ENCODE measurements at regions not wholly inside any gene's neighbourhood (a gene's known extent, or its start where the extent isn't known, plus 50 kb on each side); places are given as distances from the start of the nearest gene placed in this dataset.

- in situ Hi-C loops (cut with MboI; ENCODE audit: low pct_unique_long_range_greater_than_20kb, low sequenced_read_pairs, unreplicated experiment): no loop called here
- TF ChIP-seq, protein P1, sequence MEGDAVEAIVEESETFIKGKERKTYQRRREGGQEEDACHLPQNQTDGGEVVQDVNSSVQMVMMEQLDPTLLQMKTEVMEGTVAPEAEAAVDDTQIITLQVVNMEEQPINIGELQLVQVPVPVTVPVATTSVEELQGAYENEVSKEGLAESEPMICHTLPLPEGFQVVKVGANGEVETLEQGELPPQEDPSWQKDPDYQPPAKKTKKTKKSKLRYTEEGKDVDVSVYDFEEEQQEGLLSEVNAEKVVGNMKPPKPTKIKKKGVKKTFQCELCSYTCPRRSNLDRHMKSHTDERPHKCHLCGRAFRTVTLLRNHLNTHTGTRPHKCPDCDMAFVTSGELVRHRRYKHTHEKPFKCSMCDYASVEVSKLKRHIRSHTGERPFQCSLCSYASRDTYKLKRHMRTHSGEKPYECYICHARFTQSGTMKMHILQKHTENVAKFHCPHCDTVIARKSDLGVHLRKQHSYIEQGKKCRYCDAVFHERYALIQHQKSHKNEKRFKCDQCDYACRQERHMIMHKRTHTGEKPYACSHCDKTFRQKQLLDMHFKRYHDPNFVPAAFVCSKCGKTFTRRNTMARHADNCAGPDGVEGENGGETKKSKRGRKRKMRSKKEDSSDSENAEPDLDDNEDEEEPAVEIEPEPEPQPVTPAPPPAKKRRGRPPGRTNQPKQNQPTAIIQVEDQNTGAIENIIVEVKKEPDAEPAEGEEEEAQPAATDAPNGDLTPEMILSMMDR (IDR thresholded peaks at IDR 0.05; ENCODE audit: extremely low read depth, insufficient read depth, missing control alignments): no peak
- no peak for DNase-seq (ENCODE audit: low spot score)
These were observed 78.7 kb upstream of the TYRP1 start for GRCh38 chr9:12614488-12614887.

DNA sequence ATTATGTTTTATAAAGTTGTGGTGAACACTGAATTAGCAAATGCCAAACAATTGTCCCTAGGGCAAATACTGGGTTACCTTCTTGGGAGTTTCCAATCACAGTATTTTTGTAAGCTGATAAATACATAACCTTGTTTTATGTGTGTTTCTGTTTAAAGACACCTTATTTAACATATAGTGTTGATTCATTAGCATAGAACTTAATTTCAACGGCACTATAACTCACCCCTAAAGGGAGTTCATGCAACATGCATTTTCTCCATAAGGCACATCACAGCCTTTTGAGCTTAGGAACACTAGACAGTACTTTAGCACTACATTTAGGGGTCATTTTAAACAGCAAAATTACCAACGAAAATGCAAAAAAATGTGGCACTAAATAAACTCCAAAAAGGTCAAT, 74.2 kb upstream of the TYRP1 start:
- TF ChIP-seq, protein P1 (IDR thresholded peaks at IDR 0.05; ENCODE audit: extremely low read depth, insufficient read depth, missing control alignments): no peak
- in situ Hi-C loops (cut with MboI; ENCODE audit: low pct_unique_long_range_greater_than_20kb, low sequenced_read_pairs, unreplicated experiment): no loop called here
- no peak for DNase-seq (ENCODE audit: low spot score)

DNA sequence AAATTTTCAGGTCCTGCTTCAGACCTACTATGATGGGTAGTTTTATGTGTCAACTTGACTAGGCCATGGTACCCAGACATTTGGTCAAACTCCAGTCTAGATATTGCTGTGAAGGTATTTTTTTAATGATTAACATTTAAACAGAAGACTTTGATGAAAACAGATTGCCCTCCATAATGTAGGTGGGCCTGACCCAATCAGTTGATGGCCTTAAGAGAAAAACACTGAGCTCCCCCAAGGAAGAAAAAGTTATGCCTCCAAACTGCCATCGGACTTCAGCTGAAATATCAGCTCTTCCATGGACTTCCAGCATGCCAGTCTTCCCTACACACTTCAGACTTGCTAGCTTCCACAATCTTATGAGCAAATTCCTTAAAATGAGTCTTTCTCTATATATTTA, 67.3 kb upstream of the TYRP1 start:
- DNase-seq (ENCODE audit: low spot score): no peak
- TF ChIP-seq, protein P1 (IDR thresholded peaks at IDR 0.05; ENCODE audit: extremely low read depth, insufficient read depth, missing control alignments): no peak
- in situ Hi-C loops (cut with MboI; ENCODE audit: low pct_unique_long_range_greater_than_20kb, low sequenced_read_pairs, unreplicated experiment): no loop called here

DNA sequence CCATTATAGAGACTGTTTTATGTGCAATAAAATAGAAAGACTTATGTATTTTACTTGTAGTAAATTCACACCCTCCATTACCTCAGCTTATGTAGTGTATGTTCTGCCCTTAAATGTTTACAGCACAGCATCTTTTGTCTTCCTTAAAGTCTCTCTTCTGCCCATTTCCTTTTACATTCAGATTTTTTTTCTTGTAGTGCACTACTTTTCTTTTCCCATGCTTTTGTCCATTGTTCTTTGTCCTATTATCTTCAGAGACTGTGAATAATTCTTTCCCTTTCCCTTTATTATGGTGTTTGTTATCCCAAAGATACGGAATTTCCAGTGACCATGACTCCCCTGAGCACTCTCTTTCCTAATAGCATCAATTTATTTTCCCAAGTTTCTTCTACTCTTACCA, 66.1 kb upstream of the TYRP1 start:
- in situ Hi-C loops (cut with MboI; ENCODE audit: low pct_unique_long_range_greater_than_20kb, low sequenced_read_pairs, unreplicated experiment): no loop called here
- no peak for DNase-seq (ENCODE audit: low spot score)
- TF ChIP-seq, protein P1 (IDR thresholded peaks at IDR 0.05; ENCODE audit: extremely low read depth, insufficient read depth, missing control alignments): no peak

GRCh38 chr9:12628546-12628945, 64.6 kb upstream of the TYRP1 start:
- TF ChIP-seq, protein P1 (IDR thresholded peaks at IDR 0.05; ENCODE audit: extremely low read depth, insufficient read depth, missing control alignments): no peak
- DNase-seq (ENCODE audit: low spot score): no peak
- in situ Hi-C loops (cut with MboI; ENCODE audit: low pct_unique_long_range_greater_than_20kb, low sequenced_read_pairs, unreplicated experiment): no loop called here

- no peak for DNase-seq (ENCODE audit: low spot score)
- TF ChIP-seq, protein P1 (IDR thresholded peaks at IDR 0.05; ENCODE audit: extremely low read depth, insufficient read depth, missing control alignments): no peak
- in situ Hi-C loops (cut with MboI; ENCODE audit: low pct_unique_long_range_greater_than_20kb, low sequenced_read_pairs, unreplicated experiment): no loop called here
These were observed 64.1 kb upstream of the TYRP1 start for GRCh38 chr9:12629067-12629466.

DNA sequence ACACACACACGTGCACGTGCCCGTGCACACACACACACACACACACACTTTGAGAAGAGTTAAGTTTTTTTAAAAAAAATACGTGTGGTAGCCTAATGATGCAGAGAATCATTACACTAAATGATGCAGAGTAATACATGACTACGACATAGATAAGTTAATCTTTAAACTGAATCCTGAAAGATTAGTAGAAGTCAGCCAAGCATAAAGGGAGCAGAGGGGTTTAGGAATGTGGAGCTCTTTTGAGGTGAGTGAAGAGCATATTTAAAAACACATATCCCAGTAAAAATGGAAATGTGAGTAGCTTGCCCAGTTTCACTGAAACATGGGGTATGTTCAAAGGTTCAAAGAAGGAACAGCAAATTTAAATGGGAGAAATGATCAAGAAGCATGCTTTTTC, 61.3 kb upstream of the TYRP1 start:
- TF ChIP-seq, protein P1 (IDR thresholded peaks at IDR 0.05; ENCODE audit: extremely low read depth, insufficient read depth, missing control alignments): no peak
- in situ Hi-C loops (cut with MboI; ENCODE audit: low pct_unique_long_range_greater_than_20kb, low sequenced_read_pairs, unreplicated experiment): no loop called here

More for the DNA sequence above, 61.3 kb upstream of the TYRP1 start:
- no peak for DNase-seq (ENCODE audit: low spot score)

Measured in GM13977 (cell line).